OCI-LY7 (cell line): ENCODE measurements at regions not wholly inside any gene's neighbourhood (a gene's known extent, or its start where the extent isn't known, plus 50 kb on each side); places are given as distances from the start of the nearest gene placed in this dataset.
"Not testable (repeated sequence)": the region's sequence is repeated elsewhere in the genome, so short reads cannot be mapped to it uniquely, and the experiment has no call there.

Source experiments
- BruUV-seq: library from RNA; stranded (reverse); fragments of 400-500 nt; replicated peaks from 2 replicates; lab custom pipeline; 2021; lab: Mats Ljungman, UMichigan
- CTCF ChIA-PET: fragments of 300-600 bp; sonication (Branson Sonifier 250); formaldehyde crosslinking; loops from one replicate; lab custom pipeline; 2022; ENCODE audit warnings: antibody characterized with exemption; ENCODE audit not compliant: unreplicated experiment; lab: Charles Lee
- POLR2A ChIA-PET: fragments of 300-600 bp; sonication (Branson Sonifier 250); formaldehyde crosslinking; loops from one replicate; lab custom pipeline; 2022; ENCODE audit warnings: antibody characterized with exemption; lab: Charles Lee
- DNase-seq: peaks from one replicate; pipeline ENCODE4 v3.0.0-alpha.2; 2015; ENCODE audit warnings: low spot score
- H2AFZ ChIP-seq: fragments of 200-600 bp; sonication (generic), shearing (Covaris generic); 2 replicates; pipeline ENCODE4 v1.6.1; 2014; ENCODE audit warnings: mild to moderate bottlenecking, antibody characterized with exemption, low read length, moderate library complexity
- H3K27ac ChIP-seq: fragments of 200-600 bp; sonication (generic); 2 replicates; pipeline ENCODE4 v1.5.1; 2014; ENCODE audit warnings: mixed run types, low read depth, mild to moderate bottlenecking, moderate library complexity, low read length, inconsistent platforms; ENCODE audit not compliant: poor library complexity, severe bottlenecking
- H3K36me3 ChIP-seq: fragments of 200-600 bp; sonication (generic); 2 replicates; pipeline ENCODE4 v1.6.1; 2014; ENCODE audit warnings: mild to moderate bottlenecking, antibody characterized with exemption, low read length, moderate library complexity, mixed read lengths; ENCODE audit not compliant: insufficient read depth
- H3K4me1 ChIP-seq: fragments of 200-600 bp; sonication (generic); 2 replicates; pipeline ENCODE4 v1.5.1; 2014; ENCODE audit warnings: mild to moderate bottlenecking, low read length; ENCODE audit not compliant: insufficient read depth, poor library complexity, severe bottlenecking
- H3K4me2 ChIP-seq: fragments of 200-600 bp; sonication (generic); 2 replicates; pipeline ENCODE4 v1.6.1; 2014; ENCODE audit warnings: mild to moderate bottlenecking, low read length
- H3K4me3 ChIP-seq: fragments of 200-600 bp; sonication (generic); 2 replicates; pipeline ENCODE4 v1.5.1; 2014; ENCODE audit warnings: mild to moderate bottlenecking, low read depth, low read length; ENCODE audit not compliant: poor library complexity, severe bottlenecking
- H3K79me2 ChIP-seq: fragments of 200-600 bp; sonication (generic); 2 replicates; pipeline ENCODE4 v1.6.1; 2016; ENCODE audit warnings: low read depth, mild to moderate bottlenecking, low read length, moderate library complexity, mixed read lengths; ENCODE audit not compliant: insufficient read depth
- H3K9me2 ChIP-seq: fragments of 200-600 bp; sonication (generic); 2 replicates; pipeline ENCODE4 v1.6.1; 2016; ENCODE audit warnings: mild to moderate bottlenecking, low read length, mixed read lengths; ENCODE audit not compliant: insufficient read depth
- H3K9me3 ChIP-seq: fragments of 200-600 bp; sonication (generic); 2 replicates; pipeline ENCODE4 v1.6.1; 2014; ENCODE audit warnings: mild to moderate bottlenecking, mixed run types, low read length, mixed read lengths
- H4K20me1 ChIP-seq: fragments of 200-600 bp; sonication (generic); 2 replicates; pipeline ENCODE4 v1.6.1; 2014; ENCODE audit warnings: mild to moderate bottlenecking, antibody characterized with exemption, low read length, moderate library complexity, mixed read lengths; ENCODE audit not compliant: insufficient read depth
- CTCF ChIP-seq: fragments of 200-600 bp; sonication (generic); conservative IDR thresholded peaks from 2 replicates; pipeline ENCODE4 v1.5.1; 2014; ENCODE audit warnings: mild to moderate bottlenecking, antibody characterized with exemption, low read length, moderate library complexity, mixed read lengths
- EZH2phosphoT487 ChIP-seq: fragments of 200-600 bp; sonication (generic); IDR thresholded peaks from 2 replicates; pipeline ENCODE4 v1.6.1; 2018; ENCODE audit warnings: low read depth, borderline replicate concordance, mild to moderate bottlenecking, mixed run types, antibody characterized with exemption, low read length, moderate library complexity, mixed read lengths
- intact Hi-C: fragments of 100-400 bp; cut with micrococcal nuclease; formaldehyde crosslinking; loops from one replicate; pipeline ENCODE4 v1.10.0; 2022; ENCODE audit not compliant: unreplicated experiment

- Histone ChIP-seq H3K4me3 (no peak overlapping the region), H2AFZ (no peak overlapping the region), H3K9me2 (no peaks in the 10 kb centered on the region), H3K79me2 (no peaks in the 10 kb centered on the region), H4K20me1 (no peaks in the 10 kb centered on the region), H3K4me2 (no peak overlapping the region), H3K27ac (no peak overlapping the region), H3K36me3 (no peaks in the 10 kb centered on the region), H3K9me3 (no peaks in the 10 kb centered on the region), H3K4me1 (no peaks in the 10 kb centered on the region)
- no peak for DNase-seq
- intact Hi-C loops, result no loop called here
- ChIA-PET CTCF (no interaction called here), POLR2A (interaction anchor here (0.6 kb wide), 1 partner anchor 85 kb away, joined by 3 read pairs; no protein-coding TSS in a partner anchor)
- TF ChIP-seq EZH2phosphoT487 (no peak), CTCF (no peak)
- no TSS peak for BruUV-seq
Measured at GRCh38 chrX:131869182-131869581, 153.9 kb upstream of the STK26 start.

- Histone ChIP-seq H3K4me1 (no peaks in the 10 kb centered on the region), H3K4me3 (no peak overlapping the region), H3K79me2 (no peaks in the 10 kb centered on the region), H3K4me2 (no peak overlapping the region), H3K9me2 (no peaks in the 10 kb centered on the region), H2AFZ (no peak overlapping the region), H4K20me1 (no peaks in the 10 kb centered on the region), H3K36me3 (no peaks in the 10 kb centered on the region), H3K27ac (no peak overlapping the region), H3K9me3 (no peaks in the 10 kb centered on the region)
- no peak for DNase-seq
- ChIA-PET CTCF (no interaction called here), POLR2A (interaction anchor here (0.7 kb wide), 1 partner anchor 48 kb away, joined by 3 read pairs; no protein-coding TSS in a partner anchor)
- intact Hi-C loops, result no loop called here
- no peak for TF ChIP-seq CTCF
- TF ChIP-seq EZH2phosphoT487, result no peak
- no TSS peak for BruUV-seq
Measured at GRCh38 chrX:131874300-131874699, 148.8 kb upstream of the STK26 start.

- intact Hi-C loops, H3K4me2 ChIP-seq, POLR2A ChIA-PET, H3K9me3 ChIP-seq, H3K4me3 ChIP-seq, H3K79me2 ChIP-seq, H3K36me3 ChIP-seq, H3K27ac ChIP-seq, H4K20me1 ChIP-seq, BruUV-seq, H3K9me2 ChIP-seq, CTCF ChIA-PET, DNase-seq, H3K4me1 ChIP-seq, H2AFZ ChIP-seq: not testable (repeated sequence)
Measured at GRCh38 chrX:131875827-131876226, 147.3 kb upstream of the STK26 start.
